WTC11 (cell line): ENCODE measurements at regions not wholly inside any gene's neighbourhood (a gene's known extent, or its start where the extent isn't known, plus 50 kb on each side); places are given as distances from the start of the nearest gene placed in this dataset.

ENCODE experiments used
- ATAC-seq: fragments of 200-7000 bp; cut with Tn5 transposase; 2 replicates; pipeline ENCODE4 v1.10.0; 2021; ENCODE audit warnings: mild to moderate bottlenecking, moderate library complexity
- CTCF ChIA-PET: fragments of 300-600 bp; sonication (Branson Sonifier 250); formaldehyde crosslinking; loops from one replicate; lab custom pipeline; 2021; ENCODE audit warnings: antibody characterized with exemption; lab: Charles Lee
- POLR2A ChIA-PET: fragments of 350-600 bp; sonication (Branson Sonifier 250); formaldehyde crosslinking; loops from one replicate; lab custom pipeline; 2021; ENCODE audit warnings: antibody characterized with exemption; lab: Charles Lee
- DNase-seq: peaks from one replicate; pipeline ENCODE4 v3.0.0; 2021; ENCODE audit warnings: low spot score
- H3K27ac Mint-ChIP-seq: 2 replicates; pipeline ENCODE4 v1.8.0; 2021; ENCODE audit warnings: mixed read lengths
- H3K27me3 Mint-ChIP-seq: 2 replicates; pipeline ENCODE4 v1.8.0; 2021; ENCODE audit warnings: low read depth, mild to moderate bottlenecking, moderate library complexity, mixed read lengths
- H3K36me3 Mint-ChIP-seq: 2 replicates; pipeline ENCODE4 v1.8.0; 2021; ENCODE audit warnings: mixed read lengths
- H3K4me1 Mint-ChIP-seq: 2 replicates; pipeline ENCODE4 v1.8.0; 2022; ENCODE audit warnings: mixed read lengths
- H3K4me3 Mint-ChIP-seq: 2 replicates; pipeline ENCODE4 v1.8.0; 2021; ENCODE audit warnings: mild to moderate bottlenecking, moderate library complexity, mixed read lengths
- H3K9me3 Mint-ChIP-seq: 2 replicates; pipeline ENCODE4 v1.8.0; 2021; ENCODE audit warnings: mixed read lengths
- ELF4 ChIP-seq: sonication (generic); formaldehyde crosslinking; IDR thresholded peaks from 2 replicates; pipeline ENCODE4 v1.8.1; 2022; ENCODE audit warnings: low read depth, mild to moderate bottlenecking, moderate library complexity, missing genetic modification reagents
- EMX1 ChIP-seq: fragments of 250-450 bp; sonication (Bioruptor Pico); IDR thresholded peaks from 2 replicates; pipeline ENCODE4 v1.8.0; 2021; ENCODE audit warnings: mild to moderate bottlenecking
- ESRRA ChIP-seq: sonication (generic); formaldehyde crosslinking; IDR thresholded peaks from 2 replicates; pipeline ENCODE4 v1.8.1; 2022; ENCODE audit warnings: mild to moderate bottlenecking, missing genetic modification reagents, borderline replicate concordance
- MYBL2 ChIP-seq: sonication (generic); formaldehyde crosslinking; IDR thresholded peaks from 2 replicates; pipeline ENCODE4 v1.8.1; 2023; ENCODE audit warnings: mild to moderate bottlenecking, moderate library complexity, missing genetic modification reagents
- NR2C2 ChIP-seq: sonication (generic); formaldehyde crosslinking; IDR thresholded peaks from 2 replicates; pipeline ENCODE4 v1.8.0; 2022; ENCODE audit warnings: mild to moderate bottlenecking, missing genetic modification reagents
- PRRX2 ChIP-seq: fragments of 250-450 bp; sonication (Bioruptor Pico); IDR thresholded peaks from 2 replicates; pipeline ENCODE4 v1.8.0; 2021; ENCODE audit warnings: mild to moderate bottlenecking
- SMAD4 ChIP-seq: sonication (generic); formaldehyde crosslinking; IDR thresholded peaks from 2 replicates; pipeline ENCODE4 v1.8.0; 2022; ENCODE audit warnings: mild to moderate bottlenecking, missing genetic modification reagents
- TCF7 ChIP-seq: sonication (generic); formaldehyde crosslinking; IDR thresholded peaks from 2 replicates; pipeline ENCODE4 v1.8.0; 2022; ENCODE audit warnings: mild to moderate bottlenecking, low read depth, missing genetic modification reagents, moderate library complexity
- TEAD4 ChIP-seq: sonication (generic); formaldehyde crosslinking; IDR thresholded peaks from 2 replicates; pipeline ENCODE4 v1.8.0; 2022; ENCODE audit warnings: mild to moderate bottlenecking, missing genetic modification reagents
- TP53 ChIP-seq: sonication (generic); formaldehyde crosslinking; IDR thresholded peaks from 2 replicates; pipeline ENCODE4 v1.8.1; 2023; ENCODE audit warnings: mild to moderate bottlenecking, missing genetic modification reagents
- TF ChIP-seq, protein P1 (sequence below): sonication (generic); formaldehyde crosslinking; IDR thresholded peaks from 2 replicates; pipeline ENCODE4 v1.8.0; 2022; ENCODE audit warnings: missing genetic modification reagents
- TF ChIP-seq, protein P2 (sequence below): sonication (generic); formaldehyde crosslinking; IDR thresholded peaks from 2 replicates; pipeline ENCODE4 v1.8.0; 2022; ENCODE audit warnings: mild to moderate bottlenecking, missing genetic modification reagents
- TF ChIP-seq, protein P3 (sequence below): fragments of 250-450 bp; sonication (Bioruptor Pico); conservative IDR thresholded peaks from 2 replicates; pipeline ENCODE4 v1.9.0; 2021; ENCODE audit warnings: mild to moderate bottlenecking
- TF ChIP-seq, protein P4 (sequence below): fragments of 250-450 bp; sonication (Bioruptor Pico); IDR thresholded peaks from 2 replicates; pipeline ENCODE4 v1.8.0; 2021; ENCODE audit warnings: mild to moderate bottlenecking
- TF ChIP-seq, protein P5 (sequence below): fragments of 200-600 bp; IDR thresholded peaks from 2 replicates; pipeline ENCODE4 v1.8.0; 2022; ENCODE audit warnings: antibody characterized with exemption
- TF ChIP-seq, protein P6 (sequence below): sonication (generic); formaldehyde crosslinking; IDR thresholded peaks from 2 replicates; pipeline ENCODE4 v1.8.0; 2022; ENCODE audit warnings: mild to moderate bottlenecking, missing genetic modification reagents
- TF ChIP-seq, protein P7 (sequence below): sonication (generic); formaldehyde crosslinking; IDR thresholded peaks from 2 replicates; pipeline ENCODE4 v1.8.1; 2022; ENCODE audit warnings: mild to moderate bottlenecking, missing genetic modification reagents, moderate library complexity, borderline replicate concordance
- TF ChIP-seq, protein P8 (sequence below): sonication (generic); formaldehyde crosslinking; IDR thresholded peaks from 2 replicates; pipeline ENCODE4 v1.8.1; 2022; ENCODE audit warnings: low read depth, mild to moderate bottlenecking, moderate library complexity, missing genetic modification reagents, borderline replicate concordance
- TF ChIP-seq, protein P9 (sequence below): sonication (generic); formaldehyde crosslinking; IDR thresholded peaks from 2 replicates; pipeline ENCODE4 v1.8.1; 2022; ENCODE audit warnings: missing genetic modification reagents, borderline replicate concordance
- TF ChIP-seq, protein P10 (sequence below): sonication (generic); formaldehyde crosslinking; IDR thresholded peaks from 2 replicates; pipeline ENCODE4 v1.8.1; 2022; ENCODE audit warnings: mild to moderate bottlenecking, moderate library complexity, missing genetic modification reagents

DNA sequence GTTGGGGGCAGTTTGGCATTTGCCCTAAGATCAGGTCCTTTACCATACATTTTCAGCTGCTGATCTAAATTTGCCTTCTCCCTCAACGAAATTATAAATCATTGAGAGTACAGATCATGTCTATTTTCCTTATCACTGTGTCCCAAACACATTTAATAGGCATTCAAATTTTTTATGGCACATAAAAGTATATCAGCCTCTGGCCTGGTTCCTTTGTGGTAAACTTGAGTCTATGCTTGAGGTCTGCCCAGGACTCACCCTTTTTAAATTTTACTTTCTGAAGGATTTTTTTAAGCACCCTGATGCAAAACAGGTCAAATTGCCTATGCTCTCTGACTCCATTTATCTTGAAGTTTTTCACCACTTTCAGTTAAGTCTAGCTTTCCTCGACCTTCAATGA is 163.6 kb upstream of the GRIN3A start (continued):
- TF ChIP-seq, protein P1, sequence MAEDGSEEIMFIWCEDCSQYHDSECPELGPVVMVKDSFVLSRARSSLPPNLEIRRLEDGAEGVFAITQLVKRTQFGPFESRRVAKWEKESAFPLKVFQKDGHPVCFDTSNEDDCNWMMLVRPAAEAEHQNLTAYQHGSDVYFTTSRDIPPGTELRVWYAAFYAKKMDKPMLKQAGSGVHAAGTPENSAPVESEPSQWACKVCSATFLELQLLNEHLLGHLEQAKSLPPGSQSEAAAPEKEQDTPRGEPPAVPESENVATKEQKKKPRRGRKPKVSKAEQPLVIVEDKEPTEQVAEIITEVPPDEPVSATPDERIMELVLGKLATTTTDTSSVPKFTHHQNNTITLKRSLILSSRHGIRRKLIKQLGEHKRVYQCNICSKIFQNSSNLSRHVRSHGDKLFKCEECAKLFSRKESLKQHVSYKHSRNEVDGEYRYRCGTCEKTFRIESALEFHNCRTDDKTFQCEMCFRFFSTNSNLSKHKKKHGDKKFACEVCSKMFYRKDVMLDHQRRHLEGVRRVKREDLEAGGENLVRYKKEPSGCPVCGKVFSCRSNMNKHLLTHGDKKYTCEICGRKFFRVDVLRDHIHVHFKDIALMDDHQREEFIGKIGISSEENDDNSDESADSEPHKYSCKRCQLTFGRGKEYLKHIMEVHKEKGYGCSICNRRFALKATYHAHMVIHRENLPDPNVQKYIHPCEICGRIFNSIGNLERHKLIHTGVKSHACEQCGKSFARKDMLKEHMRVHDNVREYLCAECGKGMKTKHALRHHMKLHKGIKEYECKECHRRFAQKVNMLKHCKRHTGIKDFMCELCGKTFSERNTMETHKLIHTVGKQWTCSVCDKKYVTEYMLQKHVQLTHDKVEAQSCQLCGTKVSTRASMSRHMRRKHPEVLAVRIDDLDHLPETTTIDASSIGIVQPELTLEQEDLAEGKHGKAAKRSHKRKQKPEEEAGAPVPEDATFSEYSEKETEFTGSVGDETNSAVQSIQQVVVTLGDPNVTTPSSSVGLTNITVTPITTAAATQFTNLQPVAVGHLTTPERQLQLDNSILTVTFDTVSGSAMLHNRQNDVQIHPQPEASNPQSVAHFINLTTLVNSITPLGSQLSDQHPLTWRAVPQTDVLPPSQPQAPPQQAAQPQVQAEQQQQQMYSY: no peak
- TF ChIP-seq, protein P2, sequence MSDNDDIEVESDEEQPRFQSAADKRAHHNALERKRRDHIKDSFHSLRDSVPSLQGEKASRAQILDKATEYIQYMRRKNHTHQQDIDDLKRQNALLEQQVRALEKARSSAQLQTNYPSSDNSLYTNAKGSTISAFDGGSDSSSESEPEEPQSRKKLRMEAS (CRISPR knock-in tag): no peak
- TF ChIP-seq, protein P3, sequence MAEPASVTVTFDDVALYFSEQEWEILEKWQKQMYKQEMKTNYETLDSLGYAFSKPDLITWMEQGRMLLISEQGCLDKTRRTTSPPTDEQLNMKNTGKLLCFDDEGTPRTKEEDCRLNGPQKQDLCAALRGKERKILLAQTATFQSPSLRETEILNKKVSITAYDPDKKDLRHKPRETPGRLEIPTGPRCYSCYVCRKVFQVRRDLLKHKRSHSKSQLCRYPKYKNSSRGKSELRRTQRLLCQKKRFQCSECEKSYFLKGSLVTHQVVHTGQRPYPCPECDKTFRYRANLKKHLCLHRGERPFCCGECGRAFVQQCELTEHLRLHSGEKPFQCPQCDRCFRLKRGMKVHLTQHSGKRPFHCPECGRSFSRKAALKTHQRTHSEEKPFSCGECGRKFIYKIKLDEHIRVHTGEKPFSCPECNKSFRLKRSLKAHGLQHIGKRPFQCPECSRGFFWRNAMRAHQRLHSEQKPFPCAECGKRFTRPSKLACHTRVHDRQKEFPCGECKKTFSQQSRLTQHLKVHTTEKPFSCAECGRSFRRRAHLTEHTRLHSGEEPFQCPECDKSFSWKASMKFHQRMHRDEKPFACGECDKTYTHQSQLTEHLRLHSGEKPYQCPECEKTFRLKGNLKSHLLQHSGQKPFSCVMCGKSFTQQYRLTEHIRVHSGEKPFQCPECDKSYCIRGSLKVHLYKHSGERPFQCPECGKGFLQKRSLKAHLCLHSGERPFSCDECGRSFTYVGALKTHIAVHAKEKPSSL (CRISPR knock-in tag): no peak
- TF ChIP-seq, protein P4, sequence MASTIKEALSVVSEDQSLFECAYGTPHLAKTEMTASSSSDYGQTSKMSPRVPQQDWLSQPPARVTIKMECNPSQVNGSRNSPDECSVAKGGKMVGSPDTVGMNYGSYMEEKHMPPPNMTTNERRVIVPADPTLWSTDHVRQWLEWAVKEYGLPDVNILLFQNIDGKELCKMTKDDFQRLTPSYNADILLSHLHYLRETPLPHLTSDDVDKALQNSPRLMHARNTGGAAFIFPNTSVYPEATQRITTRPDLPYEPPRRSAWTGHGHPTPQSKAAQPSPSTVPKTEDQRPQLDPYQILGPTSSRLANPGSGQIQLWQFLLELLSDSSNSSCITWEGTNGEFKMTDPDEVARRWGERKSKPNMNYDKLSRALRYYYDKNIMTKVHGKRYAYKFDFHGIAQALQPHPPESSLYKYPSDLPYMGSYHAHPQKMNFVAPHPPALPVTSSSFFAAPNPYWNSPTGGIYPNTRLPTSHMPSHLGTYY (CRISPR knock-in tag): no peak
- TF ChIP-seq, protein P5, sequence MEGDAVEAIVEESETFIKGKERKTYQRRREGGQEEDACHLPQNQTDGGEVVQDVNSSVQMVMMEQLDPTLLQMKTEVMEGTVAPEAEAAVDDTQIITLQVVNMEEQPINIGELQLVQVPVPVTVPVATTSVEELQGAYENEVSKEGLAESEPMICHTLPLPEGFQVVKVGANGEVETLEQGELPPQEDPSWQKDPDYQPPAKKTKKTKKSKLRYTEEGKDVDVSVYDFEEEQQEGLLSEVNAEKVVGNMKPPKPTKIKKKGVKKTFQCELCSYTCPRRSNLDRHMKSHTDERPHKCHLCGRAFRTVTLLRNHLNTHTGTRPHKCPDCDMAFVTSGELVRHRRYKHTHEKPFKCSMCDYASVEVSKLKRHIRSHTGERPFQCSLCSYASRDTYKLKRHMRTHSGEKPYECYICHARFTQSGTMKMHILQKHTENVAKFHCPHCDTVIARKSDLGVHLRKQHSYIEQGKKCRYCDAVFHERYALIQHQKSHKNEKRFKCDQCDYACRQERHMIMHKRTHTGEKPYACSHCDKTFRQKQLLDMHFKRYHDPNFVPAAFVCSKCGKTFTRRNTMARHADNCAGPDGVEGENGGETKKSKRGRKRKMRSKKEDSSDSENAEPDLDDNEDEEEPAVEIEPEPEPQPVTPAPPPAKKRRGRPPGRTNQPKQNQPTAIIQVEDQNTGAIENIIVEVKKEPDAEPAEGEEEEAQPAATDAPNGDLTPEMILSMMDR: no peak

DNA sequence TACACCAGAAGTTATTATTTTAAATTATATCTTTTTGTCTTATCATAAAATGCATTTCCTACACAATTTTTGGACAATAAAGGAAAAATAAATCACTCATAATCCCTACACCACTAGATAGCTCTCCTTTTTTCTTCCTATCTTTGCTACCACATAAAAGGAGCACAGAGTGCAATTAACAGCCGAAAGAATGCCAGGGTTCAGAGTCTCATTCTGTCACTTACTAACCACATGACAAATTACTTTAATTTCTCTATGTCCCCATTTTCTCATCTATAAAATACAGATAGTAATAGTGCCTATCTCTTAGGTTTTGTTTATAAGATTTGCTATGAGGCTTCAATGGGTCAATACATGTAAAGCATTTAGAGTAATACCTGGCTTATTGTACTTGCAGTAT is 158.7 kb upstream of the GRIN3A start:
- CTCF ChIA-PET: no interaction called here
- H3K4me3 Mint-ChIP-seq: no peak overlapping the region
- H3K4me1 Mint-ChIP-seq: peaks cover 2% of the 10 kb centered on the region; the same call in 1 of the 2 replicates
- ATAC-seq (no peak), DNase-seq (no peak)
- POLR2A ChIA-PET: no interaction called here
- H3K27ac Mint-ChIP-seq: no peak overlapping the region
- H3K9me3 Mint-ChIP-seq: no peaks in the 10 kb centered on the region
- no peaks in the 10 kb centered on the region for H3K27me3 Mint-ChIP-seq
- no peaks in the 10 kb centered on the region for H3K36me3 Mint-ChIP-seq
- TF ChIP-seq TP53 (CRISPR knock-in tag): no peak
- no peak for TF ChIP-seq SMAD4 (CRISPR knock-in tag)
- TF ChIP-seq EMX1 (CRISPR knock-in tag): no peak
- TF ChIP-seq, protein P6, sequence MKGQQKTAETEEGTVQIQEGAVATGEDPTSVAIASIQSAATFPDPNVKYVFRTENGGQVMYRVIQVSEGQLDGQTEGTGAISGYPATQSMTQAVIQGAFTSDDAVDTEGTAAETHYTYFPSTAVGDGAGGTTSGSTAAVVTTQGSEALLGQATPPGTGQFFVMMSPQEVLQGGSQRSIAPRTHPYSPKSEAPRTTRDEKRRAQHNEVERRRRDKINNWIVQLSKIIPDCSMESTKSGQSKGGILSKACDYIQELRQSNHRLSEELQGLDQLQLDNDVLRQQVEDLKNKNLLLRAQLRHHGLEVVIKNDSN: no peak
- no peak for TF ChIP-seq PRRX2 (CRISPR knock-in tag)
- TF ChIP-seq, protein P7, sequence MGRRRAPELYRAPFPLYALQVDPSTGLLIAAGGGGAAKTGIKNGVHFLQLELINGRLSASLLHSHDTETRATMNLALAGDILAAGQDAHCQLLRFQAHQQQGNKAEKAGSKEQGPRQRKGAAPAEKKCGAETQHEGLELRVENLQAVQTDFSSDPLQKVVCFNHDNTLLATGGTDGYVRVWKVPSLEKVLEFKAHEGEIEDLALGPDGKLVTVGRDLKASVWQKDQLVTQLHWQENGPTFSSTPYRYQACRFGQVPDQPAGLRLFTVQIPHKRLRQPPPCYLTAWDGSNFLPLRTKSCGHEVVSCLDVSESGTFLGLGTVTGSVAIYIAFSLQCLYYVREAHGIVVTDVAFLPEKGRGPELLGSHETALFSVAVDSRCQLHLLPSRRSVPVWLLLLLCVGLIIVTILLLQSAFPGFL (CRISPR knock-in tag): no peak
- no peak for TF ChIP-seq ELF4 (CRISPR knock-in tag)
- no peak for TF ChIP-seq TCF7 (CRISPR knock-in tag)
- TF ChIP-seq ESRRA: no peak
- TF ChIP-seq NR2C2 (CRISPR knock-in tag): no peak
- TF ChIP-seq, protein P8, sequence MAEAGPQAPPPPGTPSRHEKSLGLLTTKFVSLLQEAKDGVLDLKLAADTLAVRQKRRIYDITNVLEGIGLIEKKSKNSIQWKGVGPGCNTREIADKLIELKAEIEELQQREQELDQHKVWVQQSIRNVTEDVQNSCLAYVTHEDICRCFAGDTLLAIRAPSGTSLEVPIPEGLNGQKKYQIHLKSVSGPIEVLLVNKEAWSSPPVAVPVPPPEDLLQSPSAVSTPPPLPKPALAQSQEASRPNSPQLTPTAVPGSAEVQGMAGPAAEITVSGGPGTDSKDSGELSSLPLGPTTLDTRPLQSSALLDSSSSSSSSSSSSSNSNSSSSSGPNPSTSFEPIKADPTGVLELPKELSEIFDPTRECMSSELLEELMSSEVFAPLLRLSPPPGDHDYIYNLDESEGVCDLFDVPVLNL: no peak
- TF ChIP-seq, protein P9, sequence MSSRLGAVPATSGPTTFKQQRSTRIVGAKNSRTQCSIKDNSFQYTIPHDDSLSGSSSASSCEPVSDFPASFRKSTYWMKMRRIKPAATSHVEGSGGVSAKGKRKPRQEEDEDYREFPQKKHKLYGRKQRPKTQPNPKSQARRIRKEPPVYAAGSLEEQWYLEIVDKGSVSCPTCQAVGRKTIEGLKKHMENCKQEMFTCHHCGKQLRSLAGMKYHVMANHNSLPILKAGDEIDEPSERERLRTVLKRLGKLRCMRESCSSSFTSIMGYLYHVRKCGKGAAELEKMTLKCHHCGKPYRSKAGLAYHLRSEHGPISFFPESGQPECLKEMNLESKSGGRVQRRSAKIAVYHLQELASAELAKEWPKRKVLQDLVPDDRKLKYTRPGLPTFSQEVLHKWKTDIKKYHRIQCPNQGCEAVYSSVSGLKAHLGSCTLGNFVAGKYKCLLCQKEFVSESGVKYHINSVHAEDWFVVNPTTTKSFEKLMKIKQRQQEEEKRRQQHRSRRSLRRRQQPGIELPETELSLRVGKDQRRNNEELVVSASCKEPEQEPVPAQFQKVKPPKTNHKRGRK (CRISPR knock-in tag): no peak
- TF ChIP-seq TEAD4 (CRISPR knock-in tag): no peak
- no peak for TF ChIP-seq MYBL2 (CRISPR knock-in tag)
- TF ChIP-seq, protein P10, sequence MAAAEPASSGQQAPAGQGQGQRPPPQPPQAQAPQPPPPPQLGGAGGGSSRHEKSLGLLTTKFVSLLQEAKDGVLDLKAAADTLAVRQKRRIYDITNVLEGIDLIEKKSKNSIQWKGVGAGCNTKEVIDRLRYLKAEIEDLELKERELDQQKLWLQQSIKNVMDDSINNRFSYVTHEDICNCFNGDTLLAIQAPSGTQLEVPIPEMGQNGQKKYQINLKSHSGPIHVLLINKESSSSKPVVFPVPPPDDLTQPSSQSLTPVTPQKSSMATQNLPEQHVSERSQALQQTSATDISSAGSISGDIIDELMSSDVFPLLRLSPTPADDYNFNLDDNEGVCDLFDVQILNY (CRISPR knock-in tag): no peak
